Heart right ventricle (tissue), 16 donors: ENCODE measurements at regions not wholly inside any gene's neighbourhood (a gene's known extent, or its start where the extent isn't known, plus 50 kb on each side); places are given as distances from the start of the nearest gene placed in this dataset.
"Not testable (repeated sequence)": the region's sequence is repeated elsewhere in the genome, so short reads cannot be mapped to it uniquely, and the experiment has no call there.

Experiments
- ATAC-seq, 8 donors: fragments of 200-7000 bp; cut with Tn5 transposase; one replicate each; pipeline ENCODE4 v1.9.1; 2020; ENCODE audit warnings: mild to moderate bottlenecking in 8 of 8, moderate library complexity in 8 of 8, moderate number of reproducible peaks in 1 of 8
- DNase-seq, 2 donors: peaks; one replicate each; pipeline ENCODE4 v3.0.0-alpha.2; 2020
- H3K27ac ChIP-seq, 10 donors: fragments of 200-600 bp; sonication (generic) in 2 of 10; one replicate each; pipeline versions ENCODE4 v1.5.0 to v1.8.0; 2020 to 2022; ENCODE audit warnings: mild to moderate bottlenecking in 3 of 10
- H3K27me3 ChIP-seq, 7 donors: fragments of 200-600 bp; one replicate each; pipeline ENCODE4 v1.8.0; 2021 to 2022; ENCODE audit warnings: mild to moderate bottlenecking in 2 of 7
- H3K36me3 ChIP-seq, 9 donors: fragments of 200-600 bp; sonication (generic) in 1 of 9; one replicate each; pipeline versions ENCODE4 v1.5.0 to v1.8.0; 2020 to 2022; ENCODE audit warnings: mild to moderate bottlenecking in 2 of 9
- H3K4me1 ChIP-seq, 9 donors: fragments of 200-600 bp; sonication (generic) in 1 of 9; one replicate each; pipeline versions ENCODE4 v1.5.0 to v1.8.0; 2020 to 2022; ENCODE audit warnings: mild to moderate bottlenecking in 4 of 9
- H3K4me3 ChIP-seq, 10 donors: fragments of 200-600 bp; sonication (generic) in 2 of 10; one replicate each; pipeline versions ENCODE4 v1.5.0 to v1.8.0; 2020 to 2022; ENCODE audit warnings: mild to moderate bottlenecking in 7 of 10, moderate library complexity in 2 of 10
- H3K9me3 ChIP-seq, 11 donors: fragments of 200-600 bp in 10 of 11; sonication (generic) in 2 of 11; one replicate each; pipeline versions ENCODE4 v1.5.0 to v1.8.0; 2013 to 2022; ENCODE audit warnings: mild to moderate bottlenecking in 2 of 11, control low read depth in 1 of 11, moderate library complexity in 1 of 11
- WGBS, 2 donors: extraction: QIAGEN DNeasy Blood & Tissue Kit; methylation state at CpG; one replicate each; pipeline ENCODE4 v1.1.7; 2013; ENCODE audit warnings: inconsistent platforms in 1 of 2; 5-methylcytosine and 5-hydroxymethylcytosine counted together
- intact Hi-C, 10 donors: fragments of 100-400 bp; cut with DNase I; formaldehyde crosslinking; loops; one replicate each; pipeline versions ENCODE4 v1.11.1 to v1.14.2; 2022
- donor health status: Arrhythmogenic right ventricular cardiomyopathy.
- donor health status: ischemic (EF 13 %, LVEDD 7.1; RV severe dilation, severe dysfunction).
- donor health status: healthy with polysubstance abuse.
- donor health status: DM: no; HTN: yes; CAD: no.
- donor health status: DM: no; HTN: no; CAD: no.
- donor health status: ischemic (EF 25% LVEDD 6.9; RV normal size, moderate dysfunction).
- donor health status: ischemic (EF 25% LVEDD 5.7; RV mildly dilated, moderate dysfunction).
- donor health status: healthy.
- donor health status: DM: yes; HTN: yes; CAD: no.
- donor health status: Ischemic cardiomyopathy.
- donor health status: ischemic (EF 35%, LVEDD 5.7; RV mildly dilated, moderate dysfunction).
- donor health status: nonischemic (EF 11% LVEDD 7.7; RV severe dilation, severe dysfunction).
- donor health status: DM: yes; HTN: yes; CAD: no.
- donor health status: PGD.
- donor health status: ischemic (EF 29% LVEDD 5.4; RV normal size, mild dysfunction).
- donor health status: nonischemic (EF 23%, LVEDD 6.1; RV moderate dilation, normal function).

DNA sequence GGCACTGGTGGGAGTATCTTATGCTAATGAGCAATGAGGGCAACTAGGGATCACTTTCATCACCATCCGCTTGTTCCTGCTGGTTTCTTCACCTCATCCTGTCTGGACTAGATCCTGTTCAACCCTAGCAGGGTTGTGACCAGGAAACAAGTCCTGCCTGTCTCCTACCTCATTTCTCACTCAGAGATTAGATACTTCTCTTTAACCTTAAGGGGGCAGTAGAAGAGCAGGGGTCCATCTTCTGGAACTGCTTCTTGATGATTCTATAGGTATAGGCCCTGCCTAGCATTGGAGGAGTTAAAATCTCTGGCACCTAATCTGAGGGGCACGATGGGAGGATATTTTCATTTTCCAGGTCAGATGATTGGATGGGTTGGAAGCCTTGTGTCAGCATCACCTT is 415.5 kb downstream of the TGIF2LX start:
- H3K27ac ChIP-seq, H3K27me3 ChIP-seq, H3K9me3 ChIP-seq, intact Hi-C loops, H3K4me3 ChIP-seq, H3K36me3 ChIP-seq, DNase-seq, ATAC-seq, H3K4me1 ChIP-seq: not testable (repeated sequence)
- WGBS, 2 donors = 54 to 58% methylated on average over 2 of the region's 2 CpGs

GRCh38 chrX:90369632-90370031 is 447.9 kb downstream of the TGIF2LX start:
- ATAC-seq, H3K36me3 ChIP-seq, DNase-seq, H3K9me3 ChIP-seq, H3K4me3 ChIP-seq, H3K27ac ChIP-seq, H3K4me1 ChIP-seq, intact Hi-C loops, H3K27me3 ChIP-seq: not testable (repeated sequence)
- 81 to 88% methylated on average over 2 of the region's 4 CpGs for WGBS, 2 donors

- DNase-seq, H3K9me3 ChIP-seq, H3K4me1 ChIP-seq, H3K36me3 ChIP-seq, intact Hi-C loops, H3K27me3 ChIP-seq, ATAC-seq, H3K4me3 ChIP-seq, H3K27ac ChIP-seq: not testable (repeated sequence)
- WGBS, 2 donors = 52 to 65% methylated on average over 1 of the region's 3 CpGs
Observed at GRCh38 chrX:90398020-90398419, 476.3 kb downstream of the TGIF2LX start.

DNA sequence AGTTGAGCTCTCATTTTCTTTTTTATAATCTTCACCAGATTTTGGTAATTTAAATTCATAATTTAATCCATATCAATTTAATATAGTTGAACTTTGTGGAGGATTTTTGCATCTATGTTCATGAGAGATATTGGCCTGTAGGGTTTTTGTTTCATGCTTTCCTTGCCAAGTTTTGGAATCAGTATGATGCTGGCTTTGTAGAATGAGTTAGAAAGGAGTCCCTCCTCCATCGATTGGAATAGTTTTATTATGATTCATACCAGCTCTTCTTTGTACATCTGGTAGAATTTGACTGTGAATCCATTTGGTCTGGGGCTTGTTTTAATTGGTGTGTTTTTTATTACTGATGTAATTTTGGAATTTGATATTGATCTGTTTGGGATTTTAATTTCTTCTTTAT is 480.5 kb downstream of the TGIF2LX start:
- intact Hi-C loops, H3K4me3 ChIP-seq, ATAC-seq, H3K9me3 ChIP-seq, DNase-seq, H3K36me3 ChIP-seq, H3K4me1 ChIP-seq, H3K27ac ChIP-seq, H3K27me3 ChIP-seq: not testable (repeated sequence)
- WGBS, 2 donors = 47 to 72% methylated on average over 1 of the region's 1 CpG

- H3K36me3 ChIP-seq, H3K4me1 ChIP-seq, H3K27ac ChIP-seq, ATAC-seq, H3K4me3 ChIP-seq, H3K9me3 ChIP-seq, H3K27me3 ChIP-seq, intact Hi-C loops, DNase-seq: not testable (repeated sequence)
- WGBS, 2 donors = 89 to 90% methylated on average over 4 of the region's 4 CpGs
Observed at GRCh38 chrX:90403859-90404258, 482.2 kb downstream of the TGIF2LX start.

DNA sequence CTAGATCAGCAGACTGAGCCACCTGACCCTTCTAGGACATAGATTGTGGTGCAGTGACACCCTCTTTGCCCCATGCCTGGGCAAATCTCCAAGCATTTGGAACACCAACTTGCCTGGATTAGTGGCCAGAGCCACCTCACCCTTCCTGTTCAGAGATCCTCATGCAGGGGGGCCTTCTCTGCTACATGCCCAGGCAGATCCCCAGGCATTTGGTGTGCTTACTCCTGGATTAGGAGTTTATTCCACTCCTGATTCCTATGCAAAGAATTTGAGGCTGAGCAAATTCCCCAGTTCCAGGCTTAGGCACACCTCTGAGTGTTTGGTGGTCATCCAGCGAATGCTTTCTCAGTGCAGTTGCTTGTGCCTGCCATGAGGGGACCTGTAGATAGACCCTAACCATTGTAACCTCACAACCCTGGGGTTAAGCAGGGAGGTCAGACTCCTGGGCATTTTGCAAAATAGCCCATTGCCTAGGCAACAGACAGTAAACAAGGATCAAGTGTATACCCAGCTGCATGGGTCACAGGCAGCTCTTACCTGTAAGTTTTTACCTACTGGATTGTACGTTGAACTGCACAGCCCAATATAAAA is 483.2 kb downstream of the TGIF2LX start:
- DNase-seq, H3K27ac ChIP-seq, H3K9me3 ChIP-seq, H3K36me3 ChIP-seq, intact Hi-C loops, H3K4me3 ChIP-seq, H3K27me3 ChIP-seq, ATAC-seq, H3K4me1 ChIP-seq: not testable (repeated sequence)
- 84 to 85% methylated on average over 2 of the region's 2 CpGs for WGBS, 2 donors

- H3K4me3 ChIP-seq, H3K27ac ChIP-seq, H3K36me3 ChIP-seq, ATAC-seq, H3K27me3 ChIP-seq, H3K4me1 ChIP-seq, DNase-seq, intact Hi-C loops: not testable (repeated sequence)
- peaks cover 0 to 14% (median 0%) of the 10 kb centered on the region in 11 donors for H3K9me3 ChIP-seq
- 26 to 54% methylated on average over 6 to 8 of the region's 13 CpGs for WGBS, 2 donors
Observed at GRCh38 chrX:90453770-90454338, 532.1 kb downstream of the TGIF2LX start.

GRCh38 chrX:90458071-90458899 is 536.6 kb downstream of the TGIF2LX start:
- H3K36me3 ChIP-seq, H3K4me1 ChIP-seq, H3K27me3 ChIP-seq, intact Hi-C loops, DNase-seq, H3K27ac ChIP-seq, H3K4me3 ChIP-seq: not testable (repeated sequence)
- peak in 1 of 8 donors; percentile 7 for ATAC-seq
- peaks cover 0 to 14% (median 0%) of the 10 kb centered on the region in 11 donors for H3K9me3 ChIP-seq
- WGBS, 2 donors = 37 to 52% methylated on average over 9 of the region's 9 CpGs

- H3K27me3 ChIP-seq, intact Hi-C loops, ATAC-seq, H3K36me3 ChIP-seq, DNase-seq, H3K27ac ChIP-seq, H3K4me1 ChIP-seq, H3K4me3 ChIP-seq, H3K9me3 ChIP-seq: not testable (repeated sequence)
- WGBS, 2 donors = 32 to 34% methylated on average over 3 of the region's 3 CpGs
Observed at GRCh38 chrX:90474445-90474844, 552.7 kb downstream of the TGIF2LX start.

DNA sequence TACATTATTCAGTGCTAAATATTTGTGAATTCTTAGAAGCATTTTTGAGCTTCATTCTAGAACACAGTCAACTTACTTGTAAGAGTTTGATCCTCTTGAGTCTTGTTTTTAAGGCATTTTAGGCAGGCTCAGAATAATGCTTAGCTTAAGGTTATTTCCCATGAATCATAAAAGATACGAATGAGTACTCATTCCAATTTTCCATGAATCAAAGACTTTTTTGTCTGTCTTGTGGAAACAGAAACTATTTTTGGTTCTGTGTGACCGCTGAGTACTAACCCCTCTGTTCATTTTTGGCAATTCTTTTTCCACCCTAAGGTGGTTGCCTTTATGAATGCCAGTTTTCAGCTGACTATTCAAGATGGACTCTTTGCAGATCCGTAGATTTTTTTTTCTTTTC is 563.7 kb downstream of the TGIF2LX start:
- H3K4me1 ChIP-seq, H3K9me3 ChIP-seq, DNase-seq, ATAC-seq, H3K27me3 ChIP-seq, H3K27ac ChIP-seq, H3K36me3 ChIP-seq, intact Hi-C loops, H3K4me3 ChIP-seq: not testable (repeated sequence)
- WGBS, 2 donors = 56 to 73% methylated on average over 3 of the region's 3 CpGs

- H3K4me3 ChIP-seq, ATAC-seq, intact Hi-C loops, H3K36me3 ChIP-seq, H3K27me3 ChIP-seq, H3K4me1 ChIP-seq, H3K9me3 ChIP-seq, DNase-seq, H3K27ac ChIP-seq: not testable (repeated sequence)
- WGBS, 2 donors = 85 to 92% methylated on average over 4 to 18 of the region's 27 CpGs
Observed at GRCh38 chrX:90521284-90521683, 599.6 kb downstream of the TGIF2LX start.
